Keratinocyte (primary cell): ENCODE measurements at regions not wholly inside any gene's neighbourhood (a gene's known extent, or its start where the extent isn't known, plus 50 kb on each side); places are given as distances from the start of the nearest gene placed in this dataset.
"Not testable (repeated sequence)": the region's sequence is repeated elsewhere in the genome, so short reads cannot be mapped to it uniquely, and the experiment has no call there.

Experiments
- DNase-seq: peaks from one replicate; pipeline ENCODE4 v3.0.0-alpha.2; 2011; ENCODE audit warnings: low read depth, missing footprints, low spot score
- FAIRE-seq: peaks from 2 replicates; lab custom pipeline; 2011; peaks lifted over from hg19 to GRCh38; lab: Jason Lieb, UNC
- H2AFZ ChIP-seq: 2 replicates; pipeline ENCODE4 v1.6.0; 2012; ENCODE audit warnings: low read length, control low read depth, inconsistent platforms; ENCODE audit not compliant: control insufficient read depth
- H3K27ac ChIP-seq: 2 replicates; pipeline ENCODE4 v1.5.1; 2011; ENCODE audit warnings: low read length; ENCODE audit not compliant: control insufficient read depth, insufficient read depth
- H3K27me3 ChIP-seq: 3 replicates; pipeline ENCODE4 v1.6.0; 2011; ENCODE audit warnings: low read length; ENCODE audit not compliant: control insufficient read depth, insufficient read depth; ENCODE audit errors: extremely low read depth
- H3K36me3 ChIP-seq, 2 experiments: 2 replicates in 1 of 2; 3 replicates in 1 of 2; pipeline ENCODE4 v1.5.1; 2011; ENCODE audit warnings: low read length in 2 of 2, mild to moderate bottlenecking in 1 of 2; ENCODE audit not compliant: control insufficient read depth in 2 of 2, insufficient read depth in 2 of 2; ENCODE audit errors: extremely low read depth in 1 of 2
- H3K4me1 ChIP-seq: 3 replicates; pipeline ENCODE4 v1.5.1; 2011; ENCODE audit warnings: low read length; ENCODE audit not compliant: control insufficient read depth, insufficient read depth; ENCODE audit errors: extremely low read depth
- H3K4me2 ChIP-seq: 3 replicates; pipeline ENCODE4 v1.6.0; 2011; ENCODE audit warnings: low read depth, low read length; ENCODE audit not compliant: control insufficient read depth, insufficient read depth; ENCODE audit errors: extremely low read depth
- H3K4me3 ChIP-seq, 3 experiments: fragments of 200-600 bp in 1 of 3; sonication (generic) in 1 of 3; 2 replicates in 2 of 3; 3 replicates in 1 of 3; pipeline ENCODE4 v1.5.1; 2011 to 2016; ENCODE audit warnings: low read length in 3 of 3, mild to moderate bottlenecking in 3 of 3, control low read depth in 2 of 3, inconsistent platforms in 1 of 3, low read depth in 1 of 3, mixed read lengths in 1 of 3, mixed run types in 1 of 3, moderate library complexity in 1 of 3; ENCODE audit not compliant: control insufficient read depth in 2 of 3, insufficient read depth in 2 of 3; ENCODE audit errors: extremely low read depth in 1 of 3
- H3K79me2 ChIP-seq: 2 replicates; pipeline ENCODE4 v1.6.0; 2012; ENCODE audit warnings: low read length; ENCODE audit not compliant: control insufficient read depth, insufficient read depth
- H3K9ac ChIP-seq: 3 replicates; pipeline ENCODE4 v1.6.0; 2011; ENCODE audit warnings: low read length; ENCODE audit not compliant: control insufficient read depth, insufficient read depth; ENCODE audit errors: extremely low read depth
- H3K9me1 ChIP-seq: 3 replicates; pipeline ENCODE4 v1.6.0; 2011; ENCODE audit warnings: low read length; ENCODE audit not compliant: control insufficient read depth, insufficient read depth; ENCODE audit errors: extremely low read depth
- H3K9me3 ChIP-seq: 2 replicates; pipeline ENCODE4 v1.5.1; 2012; ENCODE audit warnings: low read depth, low read length; ENCODE audit not compliant: control insufficient read depth
- H4K20me1 ChIP-seq: 3 replicates; pipeline ENCODE4 v1.6.0; 2011; ENCODE audit warnings: low read length; ENCODE audit not compliant: control insufficient read depth, insufficient read depth; ENCODE audit errors: extremely low read depth
- CTCF ChIP-seq, 3 experiments: IDR thresholded peaks in 1 of 3; conservative IDR thresholded peaks in 1 of 3; optimal IDR thresholded peaks in 1 of 3; 2 replicates in 2 of 3; 3 replicates in 1 of 3; pipeline versions ENCODE3 to v1.5.1; 2011; ENCODE audit warnings: low read length in 3 of 3, mild to moderate bottlenecking in 3 of 3, moderate library complexity in 2 of 3, control low read depth in 1 of 3, inconsistent platforms in 1 of 3; ENCODE audit not compliant: insufficient read depth in 2 of 3; ENCODE audit errors: extremely low read depth in 1 of 3
- EZH2 ChIP-seq: IDR thresholded peaks from one replicate; pipeline ENCODE4 v1.6.1; 2012; ENCODE audit warnings: inconsistent platforms, mild to moderate bottlenecking, low read length, moderate library complexity
- dilution Hi-C: fragments of 300-500 bp; cut with MboI; formaldehyde crosslinking; loops from one replicate; pipeline ENCODE4 v1.7.0; 2020; ENCODE audit warnings: low sequenced_read_pairs; ENCODE audit not compliant: extremely low pct_ligation_motif_present

GRCh38 chr11:19419021-19419750 is 178.4 kb upstream of the E2F8 start:
- dilution Hi-C loops = no loop called here
- Histone ChIP-seq H4K20me1 (no peaks in the 10 kb centered on the region), H3K4me2 (no peak overlapping the region), H3K4me3 (no peak overlapping the region), H3K27me3 (peaks cover 9% of the 10 kb centered on the region), H3K4me1 (no peaks in the 10 kb centered on the region), H3K9ac (no peak overlapping the region), H3K9me3 (no peaks in the 10 kb centered on the region), H3K79me2 (no peaks in the 10 kb centered on the region), H3K36me3 (no peaks in the 10 kb centered on the region), H3K9me1 (no peaks in the 10 kb centered on the region), H2AFZ (no peak overlapping the region), H3K27ac (no peak overlapping the region)
- DNase-seq (no peak), FAIRE-seq (no peak)
- TF ChIP-seq CTCF (optimal IDR thresholded peaks at IDR 0.05 in 1 of 3, IDR thresholded peaks at IDR 0.05 in 1 of 3, conservative IDR thresholded peaks at IDR 0.05 in 1 of 3; ENCODE audit: extremely low read depth in 1 of 3, insufficient read depth in 2 of 3, low read length in 3 of 3) (no peak), EZH2 (no peak)

- no peak overlapping the region for H2AFZ ChIP-seq
- no peak for DNase-seq
- no peaks in the 10 kb centered on the region for H3K9me3 ChIP-seq
- H3K36me3 ChIP-seq = no peaks in the 10 kb centered on the region
- no peaks in the 10 kb centered on the region for H3K79me2 ChIP-seq
- FAIRE-seq = no peak
- peaks cover 9% of the 10 kb centered on the region for H3K27me3 ChIP-seq
- H3K4me1 ChIP-seq = no peaks in the 10 kb centered on the region
- H4K20me1 ChIP-seq = no peaks in the 10 kb centered on the region
- no peaks in the 10 kb centered on the region for H3K9me1 ChIP-seq
- no peak overlapping the region for H3K9ac ChIP-seq
- dilution Hi-C loops = no loop called here
- TF ChIP-seq CTCF (optimal IDR thresholded peaks at IDR 0.05 in 1 of 3, IDR thresholded peaks at IDR 0.05 in 1 of 3, conservative IDR thresholded peaks at IDR 0.05 in 1 of 3; ENCODE audit: extremely low read depth in 1 of 3, insufficient read depth in 2 of 3, low read length in 3 of 3) (no peak), EZH2 (no peak)
- H3K27ac ChIP-seq = no peak overlapping the region
- no peak overlapping the region for H3K4me2 ChIP-seq
- no peak overlapping the region for H3K4me3 ChIP-seq
These were observed 177.5 kb upstream of the E2F8 start for GRCh38 chr11:19418221-19418620.

- H3K4me3 ChIP-seq, H3K79me2 ChIP-seq, H3K9me1 ChIP-seq, H2AFZ ChIP-seq, H3K4me2 ChIP-seq, H4K20me1 ChIP-seq, DNase-seq, H3K9ac ChIP-seq, FAIRE-seq, dilution Hi-C loops, H3K4me1 ChIP-seq, H3K27ac ChIP-seq, H3K9me3 ChIP-seq, H3K36me3 ChIP-seq: not testable (repeated sequence)
- H3K27me3 ChIP-seq = peaks cover 16% of the 10 kb centered on the region
These were observed 171.3 kb upstream of the E2F8 start for GRCh38 chr11:19412070-19412469.
